ENCODE measurements at regions not wholly inside any gene's neighbourhood (a gene's known extent, or its start where the extent isn't known, plus 50 kb on each side); places are given as distances from the start of the nearest gene placed in this dataset.

- no peak overlapping the region for H3K4me3 Mint-ChIP-seq
- POLR2A ChIA-PET: no interaction called here
- no peaks in the 10 kb centered on the region for H3K4me1 Mint-ChIP-seq
- no peaks in the 10 kb centered on the region for H3K9me3 Mint-ChIP-seq
- TF ChIP-seq CTCF (IDR thresholded peaks at IDR 0.05): no peak
- intact Hi-C loops (cut with micrococcal nuclease): no loop called here
- no peak overlapping the region for H3K27ac Mint-ChIP-seq
- CTCF ChIA-PET: no interaction called here
- DNase-seq: no peak
- ATAC-seq (ENCODE audit: low read depth): no peak
- H3K27me3 Mint-ChIP-seq: peaks cover 2% of the 10 kb centered on the region
- no peaks in the 10 kb centered on the region for H3K36me3 Mint-ChIP-seq (ENCODE audit: low read depth)
Observed at GRCh38 chr10:117601716-117602115, 59.2 kb downstream of the EMX2 start.

- CTCF ChIA-PET: no interaction called here
- no peak for TF ChIP-seq CTCF (IDR thresholded peaks at IDR 0.05)
- Mint-ChIP-seq H3K27ac (no peak overlapping the region), H3K36me3 (ENCODE audit: low read depth) (no peaks in the 10 kb centered on the region), H3K4me3 (no peak overlapping the region), H3K9me3 (no peaks in the 10 kb centered on the region), H3K4me1 (no peaks in the 10 kb centered on the region), H3K27me3 (peaks cover 5% of the 10 kb centered on the region)
- ATAC-seq (ENCODE audit: low read depth) (no peak), DNase-seq (no peak)
- intact Hi-C loops (cut with micrococcal nuclease): no loop called here
- POLR2A ChIA-PET: no interaction called here
Observed at GRCh38 chr10:117603081-117603480, 60.5 kb downstream of the EMX2 start.

- ChIA-PET POLR2A (no interaction called here), CTCF (no interaction called here)
- no peak overlapping the region for H3K4me3 Mint-ChIP-seq
- no peaks in the 10 kb centered on the region for H3K4me1 Mint-ChIP-seq
- peaks cover 5% of the 10 kb centered on the region for H3K27me3 Mint-ChIP-seq
- no peaks in the 10 kb centered on the region for H3K9me3 Mint-ChIP-seq
- no peaks in the 10 kb centered on the region for H3K36me3 Mint-ChIP-seq (ENCODE audit: low read depth)
- H3K27ac Mint-ChIP-seq: no peak overlapping the region
- DNase-seq (no peak), ATAC-seq (ENCODE audit: low read depth) (no peak)
- no peak for TF ChIP-seq CTCF (IDR thresholded peaks at IDR 0.05)
- intact Hi-C loops (cut with micrococcal nuclease): no loop called here
Observed at GRCh38 chr10:117603726-117604125, 61.2 kb downstream of the EMX2 start.

- ChIA-PET POLR2A (no interaction called here), CTCF (no interaction called here)
- no peaks in the 10 kb centered on the region for H3K4me1 Mint-ChIP-seq
- intact Hi-C loops (cut with micrococcal nuclease): no loop called here
- no peak overlapping the region for H3K4me3 Mint-ChIP-seq
- H3K9me3 Mint-ChIP-seq: no peaks in the 10 kb centered on the region
- H3K27me3 Mint-ChIP-seq: peaks cover 3% of the 10 kb centered on the region
- TF ChIP-seq CTCF (IDR thresholded peaks at IDR 0.05): no peak
- no peak for ATAC-seq (ENCODE audit: low read depth)
- no peaks in the 10 kb centered on the region for H3K36me3 Mint-ChIP-seq (ENCODE audit: low read depth)
- H3K27ac Mint-ChIP-seq: no peak overlapping the region
- DNase-seq: no peak
Observed at GRCh38 chr10:117609095-117609795, 66.7 kb downstream of the EMX2 start.

GRCh38 chr10:117609796-117610170 lies 67.2 kb downstream of the EMX2 start:
- Mint-ChIP-seq H3K27me3 (peaks cover 5% of the 10 kb centered on the region), H3K4me3 (no peak overlapping the region), H3K36me3 (ENCODE audit: low read depth) (no peaks in the 10 kb centered on the region), H3K9me3 (no peaks in the 10 kb centered on the region), H3K27ac (no peak overlapping the region), H3K4me1 (no peaks in the 10 kb centered on the region)
- CTCF ChIA-PET: no interaction called here
- no peak for DNase-seq
- intact Hi-C loops (cut with micrococcal nuclease): no loop called here
- POLR2A ChIA-PET: no interaction called here
- no peak for TF ChIP-seq CTCF (IDR thresholded peaks at IDR 0.05)
- ATAC-seq (ENCODE audit: low read depth): no peak

Measured in activated B cell treated with CpG ODN at 0.5 μM for 24 hours (primary cell).